ENCODE measurements at regions not wholly inside any gene's neighbourhood (a gene's known extent, or its start where the extent isn't known, plus 50 kb on each side); places are given as distances from the start of the nearest gene placed in this dataset.

GRCh38 chr6:90444160-90444714, 142.6 kb downstream of the MAP3K7 start:
- Histone ChIP-seq H3K9me3 (ENCODE audit: insufficient read depth, low read depth, low read length) (no peaks in the 10 kb centered on the region), H3K79me2 (ENCODE audit: insufficient read depth, low read length) (no peaks in the 10 kb centered on the region), H4K20me1 (ENCODE audit: insufficient read depth, low read length) (no peaks in the 10 kb centered on the region), H3K4me2 (ENCODE audit: low read length) (no peak overlapping the region), H3K27me3 (ENCODE audit: insufficient read depth, low read length) (peaks cover 12% of the 10 kb centered on the region), H3K4me1 (ENCODE audit: insufficient read depth, low read length) (no peaks in the 10 kb centered on the region), H3K36me3 (ENCODE audit: insufficient read depth, low read length) (no peaks in the 10 kb centered on the region), H2AFZ (ENCODE audit: low read depth, low read length) (no peak overlapping the region), H3K9ac (ENCODE audit: low read length) (no peak overlapping the region), H3K27ac (ENCODE audit: low read depth, low read length) (no peak overlapping the region), H3K4me3 (ENCODE audit: insufficient read depth, low read depth, low read length) (no peak overlapping the region)
- H3K9me3 Mint-ChIP-seq (ENCODE audit: unreplicated experiment) = no peaks in the 10 kb centered on the region
- no peaks in the 10 kb centered on the region for H3K4me1 Mint-ChIP-seq (ENCODE audit: low read depth, unreplicated experiment)
- H3K36me3 Mint-ChIP-seq (ENCODE audit: low read depth, unreplicated experiment) = no peaks in the 10 kb centered on the region
- peak overlapping the region; percentile 10 for H3K27ac Mint-ChIP-seq (ENCODE audit: unreplicated experiment)
- no peak overlapping the region for H3K4me3 Mint-ChIP-seq (ENCODE audit: unreplicated experiment)
- FAIRE-seq (no peak), DNase-seq (ENCODE audit: low read depth) (no peak)
- TF ChIP-seq EZH2 (IDR thresholded peaks at IDR 0.05; ENCODE audit: insufficient read depth, low read length) (no peak), CTCF (IDR thresholded peaks at IDR 0.05; ENCODE audit: insufficient read depth, low read depth, low read length) (no peak)
- H3K27me3 Mint-ChIP-seq (ENCODE audit: low read depth, unreplicated experiment) = peaks cover 7% of the 10 kb centered on the region

- Histone ChIP-seq H4K20me1 (ENCODE audit: insufficient read depth, low read length) (no peaks in the 10 kb centered on the region), H3K9me3 (ENCODE audit: insufficient read depth, low read depth, low read length) (no peaks in the 10 kb centered on the region), H3K4me3 (ENCODE audit: insufficient read depth, low read depth, low read length) (no peak overlapping the region), H3K27me3 (ENCODE audit: insufficient read depth, low read length) (peaks cover 12% of the 10 kb centered on the region), H3K79me2 (ENCODE audit: insufficient read depth, low read length) (no peaks in the 10 kb centered on the region), H2AFZ (ENCODE audit: low read depth, low read length) (no peak overlapping the region), H3K4me2 (ENCODE audit: low read length) (no peak overlapping the region), H3K27ac (ENCODE audit: low read depth, low read length) (no peak overlapping the region), H3K4me1 (ENCODE audit: insufficient read depth, low read length) (no peaks in the 10 kb centered on the region), H3K36me3 (ENCODE audit: insufficient read depth, low read length) (no peaks in the 10 kb centered on the region), H3K9ac (ENCODE audit: low read length) (no peak overlapping the region)
- TF ChIP-seq CTCF (IDR thresholded peaks at IDR 0.05; ENCODE audit: insufficient read depth, low read depth, low read length) (no peak), EZH2 (IDR thresholded peaks at IDR 0.05; ENCODE audit: insufficient read depth, low read length) (no peak)
- no peak overlapping the region for H3K4me3 Mint-ChIP-seq (ENCODE audit: unreplicated experiment)
- no peak for FAIRE-seq
- H3K36me3 Mint-ChIP-seq (ENCODE audit: low read depth, unreplicated experiment) = no peaks in the 10 kb centered on the region
- no peaks in the 10 kb centered on the region for H3K9me3 Mint-ChIP-seq (ENCODE audit: unreplicated experiment)
- H3K27me3 Mint-ChIP-seq (ENCODE audit: low read depth, unreplicated experiment) = peaks cover 7% of the 10 kb centered on the region
- peak; percentile 42 for DNase-seq (ENCODE audit: low read depth)
- H3K27ac Mint-ChIP-seq (ENCODE audit: unreplicated experiment) = no peak overlapping the region
- no peaks in the 10 kb centered on the region for H3K4me1 Mint-ChIP-seq (ENCODE audit: low read depth, unreplicated experiment)
These were observed 144.5 kb downstream of the MAP3K7 start for GRCh38 chr6:90442366-90442765.

- no peaks in the 10 kb centered on the region for H3K9me3 ChIP-seq (ENCODE audit: insufficient read depth, low read depth, low read length)
- FAIRE-seq (no peak), DNase-seq (ENCODE audit: low read depth) (no peak)
- Mint-ChIP-seq H3K4me3 (ENCODE audit: unreplicated experiment) (no peak overlapping the region), H3K4me1 (ENCODE audit: low read depth, unreplicated experiment) (peaks cover 1% of the 10 kb centered on the region), H3K27ac (ENCODE audit: unreplicated experiment) (no peak overlapping the region), H3K36me3 (ENCODE audit: low read depth, unreplicated experiment) (no peaks in the 10 kb centered on the region), H3K27me3 (ENCODE audit: low read depth, unreplicated experiment) (peaks cover 7% of the 10 kb centered on the region), H3K9me3 (ENCODE audit: unreplicated experiment) (no peaks in the 10 kb centered on the region)
- H3K4me2 ChIP-seq (ENCODE audit: low read length) = no peak overlapping the region
- H3K9ac ChIP-seq (ENCODE audit: low read length) = no peak overlapping the region
- H3K27me3 ChIP-seq (ENCODE audit: insufficient read depth, low read length) = peaks cover 12% of the 10 kb centered on the region
- no peak overlapping the region for H2AFZ ChIP-seq (ENCODE audit: low read depth, low read length)
- TF ChIP-seq CTCF (IDR thresholded peaks at IDR 0.05; ENCODE audit: insufficient read depth, low read depth, low read length) = no peak
- no peak for TF ChIP-seq EZH2 (IDR thresholded peaks at IDR 0.05; ENCODE audit: insufficient read depth, low read length)
- H4K20me1 ChIP-seq (ENCODE audit: insufficient read depth, low read length) = no peaks in the 10 kb centered on the region
- H3K4me3 ChIP-seq (ENCODE audit: insufficient read depth, low read depth, low read length) = no peak overlapping the region
- H3K4me1 ChIP-seq (ENCODE audit: insufficient read depth, low read length) = no peaks in the 10 kb centered on the region
- no peaks in the 10 kb centered on the region for H3K36me3 ChIP-seq (ENCODE audit: insufficient read depth, low read length)
- no peaks in the 10 kb centered on the region for H3K79me2 ChIP-seq (ENCODE audit: insufficient read depth, low read length)
- H3K27ac ChIP-seq (ENCODE audit: low read depth, low read length) = no peak overlapping the region
These were observed 144.1 kb upstream of the BACH2 start for GRCh38 chr6:90440586-90441283.
